ENCODE measurements at regions not wholly inside any gene's neighbourhood (a gene's known extent, or its start where the extent isn't known, plus 50 kb on each side); places are given as distances from the start of the nearest gene placed in this dataset.

- H3K27me3 ChIP-seq (ENCODE audit: insufficient read depth, poor library complexity, severe bottlenecking): no peaks in the 10 kb centered on the region
- H3K4me3 ChIP-seq (replicated peaks; ENCODE audit: insufficient read depth, low read length): no peak overlapping the region
- TF ChIP-seq SPI1 (IDR thresholded peaks at IDR 0.05; ENCODE audit: borderline replicate concordance, low read depth) (no peak), GABPA (IDR thresholded peaks at IDR 0.05; ENCODE audit: low read depth) (no peak), POLR2AphosphoS5 (IDR thresholded peaks at IDR 0.05; ENCODE audit: low read depth) (no peak), CTCF (IDR thresholded peaks at IDR 0.05; ENCODE audit: insufficient read depth, low read length) (no peak)
- TF ChIP-seq, protein P1, sequence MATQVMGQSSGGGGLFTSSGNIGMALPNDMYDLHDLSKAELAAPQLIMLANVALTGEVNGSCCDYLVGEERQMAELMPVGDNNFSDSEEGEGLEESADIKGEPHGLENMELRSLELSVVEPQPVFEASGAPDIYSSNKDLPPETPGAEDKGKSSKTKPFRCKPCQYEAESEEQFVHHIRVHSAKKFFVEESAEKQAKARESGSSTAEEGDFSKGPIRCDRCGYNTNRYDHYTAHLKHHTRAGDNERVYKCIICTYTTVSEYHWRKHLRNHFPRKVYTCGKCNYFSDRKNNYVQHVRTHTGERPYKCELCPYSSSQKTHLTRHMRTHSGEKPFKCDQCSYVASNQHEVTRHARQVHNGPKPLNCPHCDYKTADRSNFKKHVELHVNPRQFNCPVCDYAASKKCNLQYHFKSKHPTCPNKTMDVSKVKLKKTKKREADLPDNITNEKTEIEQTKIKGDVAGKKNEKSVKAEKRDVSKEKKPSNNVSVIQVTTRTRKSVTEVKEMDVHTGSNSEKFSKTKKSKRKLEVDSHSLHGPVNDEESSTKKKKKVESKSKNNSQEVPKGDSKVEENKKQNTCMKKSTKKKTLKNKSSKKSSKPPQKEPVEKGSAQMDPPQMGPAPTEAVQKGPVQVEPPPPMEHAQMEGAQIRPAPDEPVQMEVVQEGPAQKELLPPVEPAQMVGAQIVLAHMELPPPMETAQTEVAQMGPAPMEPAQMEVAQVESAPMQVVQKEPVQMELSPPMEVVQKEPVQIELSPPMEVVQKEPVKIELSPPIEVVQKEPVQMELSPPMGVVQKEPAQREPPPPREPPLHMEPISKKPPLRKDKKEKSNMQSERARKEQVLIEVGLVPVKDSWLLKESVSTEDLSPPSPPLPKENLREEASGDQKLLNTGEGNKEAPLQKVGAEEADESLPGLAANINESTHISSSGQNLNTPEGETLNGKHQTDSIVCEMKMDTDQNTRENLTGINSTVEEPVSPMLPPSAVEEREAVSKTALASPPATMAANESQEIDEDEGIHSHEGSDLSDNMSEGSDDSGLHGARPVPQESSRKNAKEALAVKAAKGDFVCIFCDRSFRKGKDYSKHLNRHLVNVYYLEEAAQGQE (IDR thresholded peaks at IDR 0.05; ENCODE audit: insufficient replicate concordance, low read depth): no peak
- no peak overlapping the region for H3K27ac ChIP-seq (replicated peaks)
- no peak for DNase-seq (ENCODE audit: low read depth in 1 of 2, low spot score in 1 of 2)
Measured at GRCh38 chr10:4011136-4011812, 226.3 kb upstream of the KLF6 start.

GRCh38 chr10:4008676-4009382 lies 223.8 kb upstream of the KLF6 start:
- DNase-seq (ENCODE audit: low read depth in 1 of 2, low spot score in 1 of 2): no peak
- no peak for TF ChIP-seq POLR2AphosphoS5 (IDR thresholded peaks at IDR 0.05; ENCODE audit: low read depth)
- no peak for TF ChIP-seq SPI1 (IDR thresholded peaks at IDR 0.05; ENCODE audit: borderline replicate concordance, low read depth)
- TF ChIP-seq CTCF (IDR thresholded peaks at IDR 0.05; ENCODE audit: insufficient read depth, low read length): no peak
- no peak for TF ChIP-seq GABPA (IDR thresholded peaks at IDR 0.05; ENCODE audit: low read depth)
- TF ChIP-seq, protein P1 (IDR thresholded peaks at IDR 0.05; ENCODE audit: insufficient replicate concordance, low read depth): no peak
- H3K27ac ChIP-seq (replicated peaks): no peak overlapping the region
- no peak overlapping the region for H3K4me3 ChIP-seq (replicated peaks; ENCODE audit: insufficient read depth, low read length)
- no peaks in the 10 kb centered on the region for H3K27me3 ChIP-seq (ENCODE audit: insufficient read depth, poor library complexity, severe bottlenecking)

- Histone ChIP-seq H3K27ac (replicated peaks) (no peak overlapping the region), H3K4me3 (replicated peaks; ENCODE audit: insufficient read depth, low read length) (no peak overlapping the region), H3K27me3 (ENCODE audit: insufficient read depth, poor library complexity, severe bottlenecking) (no peaks in the 10 kb centered on the region)
- TF ChIP-seq GABPA (IDR thresholded peaks at IDR 0.05; ENCODE audit: low read depth): no peak
- TF ChIP-seq, protein P1 (IDR thresholded peaks at IDR 0.05; ENCODE audit: insufficient replicate concordance, low read depth): no peak
- no peak for TF ChIP-seq CTCF (IDR thresholded peaks at IDR 0.05; ENCODE audit: insufficient read depth, low read length)
- no peak for TF ChIP-seq POLR2AphosphoS5 (IDR thresholded peaks at IDR 0.05; ENCODE audit: low read depth)
- TF ChIP-seq SPI1 (IDR thresholded peaks at IDR 0.05; ENCODE audit: borderline replicate concordance, low read depth): no peak
- DNase-seq (ENCODE audit: low read depth in 1 of 2, low spot score in 1 of 2): no peak
Measured at GRCh38 chr10:4007771-4008170, 222.8 kb upstream of the KLF6 start.
